Activated T-helper 2 cell treated with anti-CD3 and anti-CD28 coated beads, Interferon-gamma antibody, Interleukin-2, Interleukin-4, amounts not matched to agents 10 μg/mL and 5 μg/mL and 100 μg/mL, durations not matched to agents 14 hours and 24 hours and 36 hours (primary cell): ENCODE measurements at regions not wholly inside any gene's neighbourhood (a gene's known extent, or its start where the extent isn't known, plus 50 kb on each side); places are given as distances from the start of the nearest gene placed in this dataset.

ENCODE experiments used
- DNase-seq: peaks from one replicate; pipeline ENCODE4 v3.0.0; 2021; ENCODE audit warnings: low spot score
- H3K27ac Mint-ChIP-seq: one replicate; pipeline ENCODE4 v1.8.0; 2021; ENCODE audit warnings: mixed read lengths
- H3K27me3 Mint-ChIP-seq: one replicate; pipeline ENCODE4 v1.8.0; 2021; ENCODE audit warnings: low read depth, mixed read lengths
- H3K36me3 Mint-ChIP-seq: one replicate; pipeline ENCODE4 v1.8.0; 2021; ENCODE audit warnings: low read depth, mixed read lengths
- H3K4me1 Mint-ChIP-seq: one replicate; pipeline ENCODE4 v1.8.0; 2021; ENCODE audit warnings: low read depth, mixed read lengths
- H3K4me3 Mint-ChIP-seq: one replicate; pipeline ENCODE4 v1.8.0; 2021; ENCODE audit warnings: low read depth, mild to moderate bottlenecking, moderate library complexity, mixed read lengths
- H3K9me3 Mint-ChIP-seq: one replicate; pipeline ENCODE4 v1.8.0; 2021; ENCODE audit warnings: mixed read lengths
- intact Hi-C: fragments of 100-400 bp; cut with micrococcal nuclease; formaldehyde crosslinking; loops from one replicate; pipeline ENCODE4 v1.15.1; 2023

GRCh38 chr22:27628891-27629631 lies 172.5 kb downstream of the MN1 start:
- Mint-ChIP-seq H3K27ac (no peak overlapping the region), H3K36me3 (no peaks in the 10 kb centered on the region), H3K4me3 (no peak overlapping the region), H3K27me3 (no peaks in the 10 kb centered on the region), H3K9me3 (no peaks in the 10 kb centered on the region), H3K4me1 (no peaks in the 10 kb centered on the region)
- no peak for DNase-seq
- intact Hi-C loops, result no loop called here

- no peak for DNase-seq
- Mint-ChIP-seq H3K9me3 (no peaks in the 10 kb centered on the region), H3K4me3 (no peak overlapping the region), H3K27ac (no peak overlapping the region), H3K27me3 (no peaks in the 10 kb centered on the region), H3K4me1 (no peaks in the 10 kb centered on the region), H3K36me3 (no peaks in the 10 kb centered on the region)
- intact Hi-C loops, result no loop called here
These were observed 171.5 kb downstream of the MN1 start for GRCh38 chr22:27629908-27630673.

GRCh38 chr22:27630754-27631153 lies 170.8 kb downstream of the MN1 start:
- Mint-ChIP-seq H3K4me1 (no peaks in the 10 kb centered on the region), H3K9me3 (no peaks in the 10 kb centered on the region), H3K36me3 (no peaks in the 10 kb centered on the region), H3K27me3 (no peaks in the 10 kb centered on the region), H3K4me3 (no peak overlapping the region), H3K27ac (no peak overlapping the region)
- no peak for DNase-seq
- intact Hi-C loops, result no loop called here

GRCh38 chr22:27631641-27632040 lies 169.9 kb downstream of the MN1 start:
- H3K27ac Mint-ChIP-seq, result no peak overlapping the region
- intact Hi-C loops, result no loop called here
- no peaks in the 10 kb centered on the region for H3K4me1 Mint-ChIP-seq
- H3K27me3 Mint-ChIP-seq, result no peaks in the 10 kb centered on the region
- no peak overlapping the region for H3K4me3 Mint-ChIP-seq
- no peak for DNase-seq
- H3K36me3 Mint-ChIP-seq, result no peaks in the 10 kb centered on the region
- H3K9me3 Mint-ChIP-seq, result no peaks in the 10 kb centered on the region

- Mint-ChIP-seq H3K9me3 (no peaks in the 10 kb centered on the region), H3K27me3 (no peaks in the 10 kb centered on the region), H3K4me3 (no peak overlapping the region), H3K4me1 (no peaks in the 10 kb centered on the region), H3K36me3 (no peaks in the 10 kb centered on the region), H3K27ac (no peak overlapping the region)
- no peak for DNase-seq
- intact Hi-C loops, result no loop called here
These were observed 168.9 kb downstream of the MN1 start for GRCh38 chr22:27632451-27633295.

- no peaks in the 10 kb centered on the region for H3K36me3 Mint-ChIP-seq
- H3K4me1 Mint-ChIP-seq, result no peaks in the 10 kb centered on the region
- no peak for DNase-seq
- intact Hi-C loops, result no loop called here
- H3K27me3 Mint-ChIP-seq, result no peaks in the 10 kb centered on the region
- no peak overlapping the region for H3K4me3 Mint-ChIP-seq
- no peak overlapping the region for H3K27ac Mint-ChIP-seq
- H3K9me3 Mint-ChIP-seq, result no peaks in the 10 kb centered on the region
These were observed 168.2 kb downstream of the MN1 start for GRCh38 chr22:27633296-27633871.

GRCh38 chr22:27634043-27634740 lies 167.4 kb downstream of the MN1 start:
- no peak overlapping the region for H3K4me3 Mint-ChIP-seq
- H3K27ac Mint-ChIP-seq, result no peak overlapping the region
- intact Hi-C loops, result no loop called here
- no peak for DNase-seq
- H3K36me3 Mint-ChIP-seq, result no peaks in the 10 kb centered on the region
- H3K4me1 Mint-ChIP-seq, result no peaks in the 10 kb centered on the region
- no peaks in the 10 kb centered on the region for H3K27me3 Mint-ChIP-seq
- H3K9me3 Mint-ChIP-seq, result no peaks in the 10 kb centered on the region

- DNase-seq, result no peak
- no peaks in the 10 kb centered on the region for H3K27me3 Mint-ChIP-seq
- H3K27ac Mint-ChIP-seq, result no peak overlapping the region
- H3K4me1 Mint-ChIP-seq, result no peaks in the 10 kb centered on the region
- no peaks in the 10 kb centered on the region for H3K9me3 Mint-ChIP-seq
- no peak overlapping the region for H3K4me3 Mint-ChIP-seq
- intact Hi-C loops, result no loop called here
- no peaks in the 10 kb centered on the region for H3K36me3 Mint-ChIP-seq
These were observed 166.1 kb downstream of the MN1 start for GRCh38 chr22:27635435-27635834.

GRCh38 chr22:27635852-27636251 lies 165.7 kb downstream of the MN1 start:
- DNase-seq, result no peak
- H3K4me3 Mint-ChIP-seq, result no peak overlapping the region
- H3K9me3 Mint-ChIP-seq, result no peaks in the 10 kb centered on the region
- no peaks in the 10 kb centered on the region for H3K4me1 Mint-ChIP-seq
- H3K27ac Mint-ChIP-seq, result no peak overlapping the region
- no peaks in the 10 kb centered on the region for H3K36me3 Mint-ChIP-seq
- intact Hi-C loops, result no loop called here
- H3K27me3 Mint-ChIP-seq, result no peaks in the 10 kb centered on the region

GRCh38 chr22:27636716-27637508 lies 164.6 kb downstream of the MN1 start:
- no peaks in the 10 kb centered on the region for H3K27me3 Mint-ChIP-seq
- H3K4me1 Mint-ChIP-seq, result no peaks in the 10 kb centered on the region
- DNase-seq, result no peak
- no peaks in the 10 kb centered on the region for H3K36me3 Mint-ChIP-seq
- no peak overlapping the region for H3K27ac Mint-ChIP-seq
- no peak overlapping the region for H3K4me3 Mint-ChIP-seq
- no peaks in the 10 kb centered on the region for H3K9me3 Mint-ChIP-seq
- intact Hi-C loops, result no loop called here

- intact Hi-C loops, result no loop called here
- Mint-ChIP-seq H3K4me1 (no peaks in the 10 kb centered on the region), H3K36me3 (no peaks in the 10 kb centered on the region), H3K27me3 (no peaks in the 10 kb centered on the region), H3K27ac (no peak overlapping the region), H3K9me3 (no peaks in the 10 kb centered on the region), H3K4me3 (no peak overlapping the region)
- DNase-seq, result no peak
These were observed 164.0 kb downstream of the MN1 start for GRCh38 chr22:27637604-27638003.
